GM20431 (cell line): ENCODE measurements at regions not wholly inside any gene's neighbourhood (a gene's known extent, or its start where the extent isn't known, plus 50 kb on each side); places are given as distances from the start of the nearest gene placed in this dataset.

Experiments
- in situ Hi-C: fragments of 300-500 bp; cut with MseI, MboI; formaldehyde crosslinking; loops from one replicate; pipeline ENCODE4 v1.15.0; 2020; ENCODE audit warnings: low sequenced_read_pairs; ENCODE audit not compliant: unreplicated experiment

- in situ Hi-C loops, result no loop called here
Observed at GRCh38 chr4:53676402-53676871, 85.2 kb upstream of the LNX1 start.

- in situ Hi-C loops, result no loop called here
Observed at GRCh38 chr4:53674903-53675302, 83.6 kb upstream of the LNX1 start.

- in situ Hi-C loops, result no loop called here
Observed at GRCh38 chr4:53672873-53673272, 81.6 kb upstream of the LNX1 start.

- in situ Hi-C loops, result no loop called here
Observed at GRCh38 chr4:53671757-53672156, 80.5 kb upstream of the LNX1 start.

GRCh38 chr4:53659737-53660136 lies 68.5 kb upstream of the LNX1 start:
- in situ Hi-C loops, result no loop called here

GRCh38 chr4:53659112-53659511 lies 67.8 kb upstream of the LNX1 start:
- in situ Hi-C loops, result no loop called here

GRCh38 chr4:53658029-53658428 lies 66.7 kb upstream of the LNX1 start:
- in situ Hi-C loops, result no loop called here

- in situ Hi-C loops, result no loop called here
Observed at GRCh38 chr4:53656421-53656981, 65.2 kb upstream of the LNX1 start.

GRCh38 chr4:53654300-53654758 lies 63.0 kb upstream of the LNX1 start:
- in situ Hi-C loops, result no loop called here

- in situ Hi-C loops, result no loop called here
Observed at GRCh38 chr4:53653484-53654053, 62.3 kb upstream of the LNX1 start.

GRCh38 chr4:53651156-53651735 lies 60.0 kb upstream of the LNX1 start:
- in situ Hi-C loops, result no loop called here

- in situ Hi-C loops, result no loop called here
Observed at GRCh38 chr4:53649357-53649756, 58.1 kb upstream of the LNX1 start.

GRCh38 chr4:53647547-53647946 lies 56.3 kb upstream of the LNX1 start:
- in situ Hi-C loops, result no loop called here

GRCh38 chr4:53646795-53647194 lies 55.5 kb upstream of the LNX1 start:
- in situ Hi-C loops, result no loop called here

- in situ Hi-C loops, result no loop called here
Observed at GRCh38 chr4:53645108-53645507, 53.8 kb upstream of the LNX1 start.

GRCh38 chr4:53644607-53645006 lies 53.3 kb upstream of the LNX1 start:
- in situ Hi-C loops, result no loop called here
